ENCODE measurements at regions not wholly inside any gene's neighbourhood (a gene's known extent, or its start where the extent isn't known, plus 50 kb on each side); places are given as distances from the start of the nearest gene placed in this dataset.

DNA sequence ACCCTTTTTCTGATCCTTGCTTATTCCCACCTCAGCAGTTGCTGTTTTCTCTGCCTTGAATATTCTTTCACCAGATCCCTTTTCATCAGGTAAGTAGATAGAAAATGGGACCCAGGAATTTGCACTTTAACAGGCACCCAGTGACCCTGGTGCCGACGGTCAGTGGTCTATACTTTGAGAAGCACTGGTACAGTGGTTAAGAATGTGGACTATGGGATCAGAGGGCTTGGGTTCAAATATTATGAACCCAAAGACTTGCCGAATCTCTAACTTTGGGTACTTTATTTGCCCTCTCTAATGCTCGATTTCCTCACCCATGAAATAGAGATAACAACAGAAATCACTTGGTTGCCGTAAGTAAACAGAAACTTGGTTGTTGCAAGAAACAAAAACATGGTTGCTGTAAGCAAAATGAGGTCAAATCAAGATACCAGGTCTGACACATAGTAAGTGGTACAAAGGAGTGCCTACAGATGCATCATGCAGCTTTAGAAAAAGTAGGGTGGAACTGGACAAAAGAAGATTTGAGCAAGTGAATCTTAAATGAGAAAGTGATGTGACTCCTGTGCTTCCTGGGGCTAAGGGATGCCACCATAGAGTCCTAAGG lies 69.5 kb upstream of the GLS start:
- Histone ChIP-seq H3K79me2 (ENCODE audit: control insufficient read depth in 1 of 2, insufficient read depth in 2 of 2, low read length in 2 of 2) (no peaks in the 10 kb centered on the region), H2AK5ac (ENCODE audit: low read depth, low read length) (no peak overlapping the region), H3K79me1 (ENCODE audit: low read depth, low read length) (no peaks in the 10 kb centered on the region), H3K23ac (ENCODE audit: insufficient read length) (no peak overlapping the region), H3K9me3 (ENCODE audit: insufficient read depth in 2 of 2, low read depth in 1 of 2, low read length in 1 of 2) (no peaks in the 10 kb centered on the region), H3K4me2 (ENCODE audit: insufficient read depth in 1 of 2, low read depth in 2 of 2, low read length in 2 of 2) (no peak overlapping the region), H2BK12ac (ENCODE audit: low read depth, low read length) (no peak overlapping the region), H2BK5ac (ENCODE audit: low read depth, low read length) (no peak overlapping the region), H2AFZ (ENCODE audit: low read length) (peak overlapping the region; percentile 66; the same call in 1 of the 2 replicates), H3K27ac (ENCODE audit: low read depth, low read length) (no peak overlapping the region), H3K27me3 (replicated peaks in 1 of 4; ENCODE audit: control insufficient read depth in 3 of 4, extremely low read depth in 1 of 4, insufficient read depth in 3 of 4, low read length in 3 of 4) (no peaks in the 10 kb centered on the region), H3K9ac (replicated peaks in 1 of 4; ENCODE audit: extremely low read depth in 1 of 4, low read depth in 3 of 4, low read length in 3 of 4) (no peak overlapping the region), H3K14ac (ENCODE audit: insufficient read length) (no peak overlapping the region), H3K4me3 (ENCODE audit: extremely low read depth in 1 of 4, insufficient read depth in 2 of 4, low read depth in 3 of 4, low read length in 4 of 4) (no peak overlapping the region), H3K4me1 (replicated peaks in 1 of 4; ENCODE audit: control insufficient read depth in 3 of 4, insufficient read depth in 4 of 4, low read length in 3 of 4) (no peaks in the 10 kb centered on the region), H2BK15ac (ENCODE audit: low read length) (no peak overlapping the region), H3K36me3 (ENCODE audit: control insufficient read depth in 2 of 4, insufficient read depth in 4 of 4, low read length in 3 of 4) (no peaks in the 10 kb centered on the region), H3K4ac (replicated peaks; ENCODE audit: insufficient read length, low read depth, low read length) (no peak overlapping the region), H4K20me1 (replicated peaks in 1 of 2; ENCODE audit: control insufficient read depth in 1 of 2, insufficient read depth in 2 of 2, low read length in 2 of 2) (no peaks in the 10 kb centered on the region), H3K23me2 (ENCODE audit: low read depth, low read length) (no peaks in the 10 kb centered on the region; the same call in 1 of the 2 replicates), H3K18ac (ENCODE audit: extremely low read depth, low read length) (no peak overlapping the region), H4K8ac (ENCODE audit: extremely low read depth, insufficient read depth, low read length) (no peak overlapping the region), H2BK120ac (replicated peaks; ENCODE audit: low read depth, low read length) (no peak overlapping the region), H4K91ac (replicated peaks; ENCODE audit: insufficient read length, low read length) (no peak overlapping the region), H4K5ac (ENCODE audit: insufficient read length, low read depth, low read length) (no peak overlapping the region), H2BK20ac (ENCODE audit: low read length) (no peak overlapping the region), H3K56ac (replicated peaks; ENCODE audit: insufficient read length, low read depth, low read length) (no peak overlapping the region)
- ChIA-PET CTCF (ENCODE audit: partially characterized antibody) (interaction anchor here (1.6 to 8.0 kb wide), 2 partner anchors 11 to 29 kb away, joined by 4 to 74 read pairs; no protein-coding TSS in a partner anchor), POLR2A (ENCODE audit: partially characterized antibody) (interaction anchor here (1.0 to 1.4 kb wide), 2 partner anchors 11 to 70 kb away, joined by 3 read pairs; no protein-coding TSS in a partner anchor)
- 71% methylated on average over 5 of the region's 5 CpGs; no CpG with 5 or more reads in 1 of the 2 experiments for WGBS, 2 experiments (ENCODE audit: extremely low coverage in 1 of 2, insufficient coverage in 1 of 2, insufficient read length in 1 of 2, insufficient replicate concordance in 2 of 2, low coverage in 1 of 2, low lambda C conversion rate in 2 of 2, missing lambda C conversion rate in 1 of 2)
- DNase-seq (ENCODE audit: low read depth in 1 of 2, low spot score in 2 of 2) (no peak), FAIRE-seq (no peak)
- TF ChIP-seq SIRT6 (IDR thresholded peaks at IDR 0.05; ENCODE audit: low read length), result no peak
- TF ChIP-seq EGR1 (IDR thresholded peaks at IDR 0.05; ENCODE audit: borderline replicate concordance, low read depth, low read length), result no peak
- no peak for TF ChIP-seq JUN (IDR thresholded peaks at IDR 0.05; ENCODE audit: low read depth, low read length)
- TF ChIP-seq MAFK (IDR thresholded peaks at IDR 0.05; ENCODE audit: low read depth, low read length), result no peak
- TF ChIP-seq SP2 (IDR thresholded peaks at IDR 0.05; ENCODE audit: low read length), result no peak
- no peak for TF ChIP-seq CTBP2 (IDR thresholded peaks at IDR 0.05; ENCODE audit: borderline replicate concordance, insufficient read depth, insufficient read length, low read length)
- no peak for TF ChIP-seq BACH1 (IDR thresholded peaks at IDR 0.05; ENCODE audit: low read length)
- no peak for TF ChIP-seq GABPA (IDR thresholded peaks at IDR 0.05; ENCODE audit: borderline replicate concordance, insufficient read depth, low read length)
- TF ChIP-seq TEAD4 (IDR thresholded peaks at IDR 0.05; ENCODE audit: low read depth, low read length), result no peak
- no peak for TF ChIP-seq ZNF274 (IDR thresholded peaks at IDR 0.05; ENCODE audit: borderline replicate concordance, extremely low read depth, low read length)
- no peak for TF ChIP-seq EP300 (IDR thresholded peaks at IDR 0.05; ENCODE audit: borderline replicate concordance in 1 of 2, low read depth in 2 of 2, low read length in 2 of 2)
- TF ChIP-seq POLR2A (IDR thresholded peaks at IDR 0.05; ENCODE audit: control extremely low read depth in 1 of 2, low read depth in 2 of 2, low read length in 2 of 2), result no peak
- TF ChIP-seq RNF2 (IDR thresholded peaks at IDR 0.05; ENCODE audit: borderline replicate concordance, low read depth, low read length, missing control alignments, poor library complexity, severe bottlenecking), result no peak
